Brain microvascular endothelial cell (primary cell): ENCODE measurements at regions not wholly inside any gene's neighbourhood (a gene's known extent, or its start where the extent isn't known, plus 50 kb on each side); places are given as distances from the start of the nearest gene placed in this dataset.

Source experiments
- DNase-seq: peaks from one replicate; pipeline ENCODE4 v3.0.0-alpha.2; 2020
- H3K27ac ChIP-seq: fragments of 250-450 bp; sonication (Bioruptor Pico); 2 replicates; pipeline ENCODE4 v1.5.1; 2020; ENCODE audit warnings: mild to moderate bottlenecking, moderate library complexity
- H3K27me3 ChIP-seq: fragments of 250-450 bp; sonication (Bioruptor Pico); replicated peaks from 2 replicates; pipeline ENCODE4 v1.5.1; 2020; ENCODE audit warnings: mild to moderate bottlenecking
- H3K36me3 ChIP-seq: fragments of 250-450 bp; sonication (Bioruptor Pico); replicated peaks from 2 replicates; pipeline ENCODE4 v1.5.1; 2020; ENCODE audit warnings: mild to moderate bottlenecking
- H3K4me3 ChIP-seq: 2 replicates; pipeline ENCODE4 v1.5.1; 2011; ENCODE audit warnings: low read depth, mild to moderate bottlenecking, control low read depth, low read length, moderate library complexity
- in situ Hi-C: cut with HindIII; loops from 2 replicates; pipeline ENCODE4 v1.10.0; 2017; ENCODE audit warnings: low sequenced_read_pairs, low pct_ligation_motif_present
- TF ChIP-seq, protein P1 (sequence below): IDR thresholded peaks from 2 replicates; pipeline ENCODE4 v1.5.1; 2011; ENCODE audit warnings: low read depth, mild to moderate bottlenecking, moderate library complexity, low read length, control low read depth, inconsistent platforms; ENCODE audit errors: missing control alignments

DNA sequence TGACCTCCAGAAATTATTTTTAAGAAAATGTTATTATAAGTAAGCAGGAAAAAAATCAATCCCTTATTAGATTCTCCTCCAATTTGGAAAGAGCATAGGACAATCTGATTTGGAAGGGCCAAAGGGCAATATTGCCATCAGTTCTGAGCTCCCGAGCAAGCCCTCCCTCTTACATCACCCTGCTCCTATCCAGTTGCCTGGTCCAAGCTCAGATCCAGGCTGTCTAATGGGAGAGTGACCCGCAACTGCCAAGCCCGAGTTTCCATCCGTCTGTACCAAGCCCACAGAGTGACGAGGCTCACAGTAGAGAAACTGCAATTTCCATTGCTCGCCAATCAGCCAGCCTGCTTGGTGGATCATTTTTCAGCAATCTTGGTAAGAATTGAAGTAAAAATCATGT, 187.7 kb downstream of the MEX3B start:
- DNase-seq, result no peak
- Histone ChIP-seq H3K27ac (no peak overlapping the region), H3K27me3 (no peaks in the 10 kb centered on the region), H3K36me3 (no peaks in the 10 kb centered on the region), H3K4me3 (no peak overlapping the region)
- in situ Hi-C loops, result no loop called here
- TF ChIP-seq, protein P1, sequence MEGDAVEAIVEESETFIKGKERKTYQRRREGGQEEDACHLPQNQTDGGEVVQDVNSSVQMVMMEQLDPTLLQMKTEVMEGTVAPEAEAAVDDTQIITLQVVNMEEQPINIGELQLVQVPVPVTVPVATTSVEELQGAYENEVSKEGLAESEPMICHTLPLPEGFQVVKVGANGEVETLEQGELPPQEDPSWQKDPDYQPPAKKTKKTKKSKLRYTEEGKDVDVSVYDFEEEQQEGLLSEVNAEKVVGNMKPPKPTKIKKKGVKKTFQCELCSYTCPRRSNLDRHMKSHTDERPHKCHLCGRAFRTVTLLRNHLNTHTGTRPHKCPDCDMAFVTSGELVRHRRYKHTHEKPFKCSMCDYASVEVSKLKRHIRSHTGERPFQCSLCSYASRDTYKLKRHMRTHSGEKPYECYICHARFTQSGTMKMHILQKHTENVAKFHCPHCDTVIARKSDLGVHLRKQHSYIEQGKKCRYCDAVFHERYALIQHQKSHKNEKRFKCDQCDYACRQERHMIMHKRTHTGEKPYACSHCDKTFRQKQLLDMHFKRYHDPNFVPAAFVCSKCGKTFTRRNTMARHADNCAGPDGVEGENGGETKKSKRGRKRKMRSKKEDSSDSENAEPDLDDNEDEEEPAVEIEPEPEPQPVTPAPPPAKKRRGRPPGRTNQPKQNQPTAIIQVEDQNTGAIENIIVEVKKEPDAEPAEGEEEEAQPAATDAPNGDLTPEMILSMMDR, result no peak

DNA sequence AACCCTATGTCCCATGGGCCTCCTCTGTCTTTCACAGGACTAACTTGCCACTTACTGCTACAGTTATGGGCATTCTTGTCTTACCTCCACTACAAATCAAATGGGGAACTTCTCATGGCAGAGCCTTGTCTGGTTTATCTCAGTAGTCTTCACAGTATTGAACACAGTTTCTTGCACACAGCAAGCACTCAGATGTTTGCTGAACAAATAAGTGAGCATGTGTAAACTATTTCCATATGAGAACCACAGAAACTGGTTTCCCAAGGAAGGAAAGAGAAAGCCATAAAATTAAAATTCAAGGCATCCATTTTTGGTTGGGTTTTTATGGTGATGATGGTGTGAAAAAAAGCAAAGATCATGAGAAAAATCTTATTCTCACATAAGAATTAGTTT, 189.2 kb downstream of the MEX3B start:
- in situ Hi-C loops, result no loop called here
- no peaks in the 10 kb centered on the region for H3K27me3 ChIP-seq
- no peak for DNase-seq
- no peaks in the 10 kb centered on the region for H3K36me3 ChIP-seq
- H3K27ac ChIP-seq, result no peak overlapping the region
- TF ChIP-seq, protein P1, result no peak
- no peak overlapping the region for H3K4me3 ChIP-seq

DNA sequence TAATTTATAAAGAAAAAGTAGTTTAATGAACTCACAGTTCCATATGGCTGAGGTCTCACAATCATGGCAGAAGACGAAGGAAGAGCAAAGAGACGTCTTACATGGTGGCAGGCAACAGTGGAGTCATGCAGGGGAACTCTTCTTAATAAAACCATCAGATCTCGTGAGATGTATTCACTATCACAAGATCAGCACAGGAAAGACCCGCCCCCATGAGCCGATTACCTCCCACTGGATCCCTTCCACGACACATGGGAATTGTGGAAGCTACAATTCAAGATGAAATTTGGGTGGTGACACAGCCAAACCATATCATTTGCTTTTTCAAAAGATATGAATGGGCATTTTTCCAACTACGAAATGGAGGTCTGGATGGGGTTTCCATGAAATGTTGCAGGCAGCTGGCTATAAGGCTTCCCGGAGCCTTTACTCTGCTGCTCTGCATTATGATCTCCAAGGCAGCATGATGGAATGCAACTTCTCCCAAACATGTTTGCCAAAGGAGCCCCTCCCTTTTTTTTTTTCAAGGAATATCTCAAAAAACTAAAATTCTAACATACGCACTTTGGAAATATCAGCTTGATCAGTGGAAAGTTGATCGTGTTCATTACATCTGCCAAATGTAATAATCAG, 189.7 kb downstream of the MEX3B start:
- Histone ChIP-seq H3K4me3 (no peak overlapping the region), H3K27ac (no peak overlapping the region), H3K36me3 (no peaks in the 10 kb centered on the region), H3K27me3 (no peaks in the 10 kb centered on the region)
- TF ChIP-seq, protein P1, result no peak
- no peak for DNase-seq
- in situ Hi-C loops, result no loop called here

DNA sequence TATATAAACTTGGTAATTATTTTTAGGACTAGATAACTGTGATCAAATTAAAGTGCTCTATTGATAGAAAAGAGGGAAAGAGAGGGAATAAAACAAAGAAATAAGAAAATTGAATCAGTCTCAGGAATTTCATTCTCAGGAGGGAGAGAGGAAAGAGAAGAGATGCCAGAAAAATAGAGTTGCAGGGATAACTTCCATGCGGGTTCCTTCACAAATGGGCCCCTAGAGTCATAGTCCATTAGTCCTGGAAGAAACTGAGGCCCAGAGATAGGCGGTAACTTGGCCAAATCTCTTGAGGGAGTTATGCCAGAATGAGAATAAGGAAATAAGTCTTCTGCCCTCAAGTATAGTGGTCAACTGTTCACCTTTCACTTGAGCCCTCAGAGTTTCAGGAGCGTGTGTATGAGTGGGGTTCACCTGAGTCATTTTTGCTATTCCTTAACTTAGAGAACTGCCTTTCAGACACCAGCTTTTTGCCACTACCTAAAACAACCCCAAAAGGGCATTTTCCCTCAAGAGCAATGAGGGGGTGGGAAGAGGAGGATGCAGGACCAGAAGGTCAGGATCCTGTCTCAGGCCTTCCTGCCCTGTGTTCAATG, 192.6 kb downstream of the MEX3B start:
- in situ Hi-C loops, result no loop called here
- H3K27ac ChIP-seq, result no peak overlapping the region
- H3K27me3 ChIP-seq, result no peaks in the 10 kb centered on the region
- no peak overlapping the region for H3K4me3 ChIP-seq
- TF ChIP-seq, protein P1, result no peak
- DNase-seq, result no peak
- H3K36me3 ChIP-seq, result no peaks in the 10 kb centered on the region

DNA sequence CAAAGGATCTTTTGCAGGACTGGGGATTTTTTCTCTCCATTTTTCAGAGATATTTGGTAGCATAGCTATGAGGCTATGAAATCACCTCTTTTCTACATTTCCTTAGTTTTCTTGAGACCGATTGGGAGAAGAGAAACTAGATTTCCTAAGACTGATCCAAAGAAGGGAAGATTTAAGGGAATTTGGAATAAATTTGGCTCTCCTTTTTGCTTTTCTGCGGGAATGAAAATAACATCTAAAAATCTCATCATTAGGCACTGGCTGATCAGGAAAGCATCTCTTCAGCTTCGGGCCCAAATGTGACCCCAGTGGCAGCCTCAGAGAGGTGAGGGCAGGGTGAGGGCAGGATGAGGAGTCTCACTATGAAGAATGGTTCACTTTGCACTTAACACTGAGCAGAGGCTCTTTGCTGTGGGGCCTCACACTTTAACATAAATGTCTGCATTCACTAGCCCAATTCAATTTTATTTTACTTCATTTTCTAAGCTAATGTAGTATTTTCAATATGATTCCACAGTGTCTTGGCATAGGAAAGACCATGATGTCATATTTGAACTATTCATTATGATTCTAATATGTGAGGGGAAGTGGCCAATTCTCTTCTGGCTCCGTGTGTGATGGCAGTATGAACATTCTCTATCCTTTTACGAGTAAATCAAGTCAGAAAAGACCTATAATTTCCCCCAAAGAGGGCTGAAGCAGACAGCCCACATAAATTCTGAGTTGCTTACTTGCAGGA, 193.2 kb downstream of the MEX3B start:
- no peak for DNase-seq
- Histone ChIP-seq H3K36me3 (no peaks in the 10 kb centered on the region), H3K27ac (no peak overlapping the region), H3K4me3 (no peak overlapping the region), H3K27me3 (no peaks in the 10 kb centered on the region)
- TF ChIP-seq, protein P1, result no peak
- in situ Hi-C loops, result no loop called here
